GM12878 (cell line): ENCODE measurements at regions not wholly inside any gene's neighbourhood (a gene's known extent, or its start where the extent isn't known, plus 50 kb on each side); places are given as distances from the start of the nearest gene placed in this dataset.
"Not testable (repeated sequence)": the region's sequence is repeated elsewhere in the genome, so short reads cannot be mapped to it uniquely, and the experiment has no call there.

Source experiments
- CEBPZ ChIP-seq: fragments of 150-350 bp; IDR thresholded peaks from 2 replicates; pipeline ENCODE4 v1.6.1; 2016; ENCODE audit warnings: low read depth, low read length
- CTCF ChIP-seq, 3 experiments: IDR thresholded peaks in 2 of 3; conservative IDR thresholded peaks in 1 of 3; 2 replicates each; pipeline ENCODE4 v1.5.1; 2011; ENCODE audit warnings: low read depth in 3 of 3, low read length in 3 of 3, mild to moderate bottlenecking in 3 of 3, control low read depth in 2 of 3, moderate library complexity in 2 of 3, inconsistent platforms in 1 of 3, mixed read lengths in 1 of 3; ENCODE audit not compliant: control insufficient read depth in 2 of 3, insufficient read depth in 1 of 3; ENCODE audit errors: extremely low read depth in 1 of 3
- YY1 ChIP-seq: IDR thresholded peaks from 2 replicates; pipeline ENCODE4 v1.6.1; 2011; ENCODE audit warnings: low read depth, mild to moderate bottlenecking, low read length

- TF ChIP-seq CEBPZ; CTCF (IDR thresholded peaks at IDR 0.05 in 2 of 3, conservative IDR thresholded peaks at IDR 0.05 in 1 of 3; ENCODE audit: control insufficient read depth in 2 of 3, extremely low read depth in 1 of 3, insufficient read depth in 1 of 3, low read depth in 3 of 3, low read length in 3 of 3); YY1: not testable (repeated sequence)
Measured at GRCh38 chr4:86413426-86413825, 53.6 kb upstream of the MAPK10 start.
